ENCODE measurements at regions not wholly inside any gene's neighbourhood (a gene's known extent, or its start where the extent isn't known, plus 50 kb on each side); places are given as distances from the start of the nearest gene placed in this dataset.

DNA sequence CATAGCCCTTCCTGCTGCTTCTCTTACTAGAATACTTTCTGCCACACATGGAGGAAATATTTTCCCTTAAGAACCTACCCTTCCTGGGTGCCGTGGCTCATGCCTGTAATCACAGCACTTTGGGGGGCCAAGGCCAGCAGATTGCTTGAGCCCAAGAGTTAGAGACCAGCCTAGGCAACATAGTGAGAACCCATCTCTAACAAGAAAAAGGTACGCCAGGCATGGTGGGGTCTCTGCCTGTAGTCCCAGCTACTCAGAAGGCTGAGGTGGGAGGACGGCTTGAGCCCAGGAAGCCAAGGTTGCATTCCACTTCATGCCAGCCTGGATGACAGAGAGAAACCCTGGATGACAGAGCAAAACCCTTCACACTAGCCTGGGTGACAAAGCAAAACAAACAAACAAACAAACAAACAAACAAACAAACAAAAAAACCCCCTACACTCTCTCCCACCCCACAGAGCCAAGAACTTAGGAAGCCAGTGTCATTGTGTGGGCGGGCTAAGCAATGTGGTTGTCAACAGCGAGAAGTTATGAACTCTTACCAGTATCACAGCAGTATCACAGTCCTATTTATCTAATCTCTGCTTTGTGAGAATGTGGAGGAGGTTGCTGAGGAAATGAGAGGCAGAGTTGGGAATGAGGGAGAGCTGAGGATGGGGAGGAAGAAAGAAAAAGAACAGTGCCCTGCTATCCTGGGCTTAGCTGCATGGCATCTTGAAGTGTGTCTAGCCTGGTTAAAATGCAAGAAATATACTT, 53.8 kb upstream of the CLEC14A start:
- no peak for ATAC-seq
- TF ChIP-seq ZFP30 (CRISPR knock-in tag; IDR thresholded peaks at IDR 0.05) (no peak), ISL1 (CRISPR knock-in tag; IDR thresholded peaks at IDR 0.05) (no peak), ZNF8 (CRISPR knock-in tag; IDR thresholded peaks at IDR 0.05) (no peak), BACH2 (CRISPR knock-in tag; IDR thresholded peaks at IDR 0.05; ENCODE audit: borderline replicate concordance) (no peak), ZNF70 (CRISPR knock-in tag; IDR thresholded peaks at IDR 0.05) (no peak), TOX (CRISPR knock-in tag; IDR thresholded peaks at IDR 0.05; ENCODE audit: borderline replicate concordance) (no peak), CSDC2 (CRISPR knock-in tag; IDR thresholded peaks at IDR 0.05) (no peak)

Data from SK-N-SH treated with all-trans-retinoic acid at 6 μM for 48 hours (cell line).